Thoracic aorta (tissue), 2 donors: ENCODE measurements at regions not wholly inside any gene's neighbourhood (a gene's known extent, or its start where the extent isn't known, plus 50 kb on each side); places are given as distances from the start of the nearest gene placed in this dataset.

Experiments
- ATAC-seq: fragments of 150-250 bp; one replicate; pipeline ENCODE4 v1.8.0; 2017; ENCODE audit warnings: low read depth; ENCODE audit not compliant: insufficient number of reproducible peaks, low FRiP score
- DNase-seq: peaks from one replicate; pipeline ENCODE4 v3.0.0-alpha.2; 2020; ENCODE audit warnings: low spot score
- H3K27ac ChIP-seq, 2 donors: fragments of 200-600 bp; sonication (generic); 1 replicate in 1 of 2; 2 replicates in 1 of 2; pipeline ENCODE4 v1.5.1; 2016; ENCODE audit warnings: mild to moderate bottlenecking in 2 of 2, moderate library complexity in 2 of 2
- H3K27me3 ChIP-seq: fragments of 200-600 bp; sonication (generic); replicated peaks from 2 replicates; pipeline ENCODE4 v1.6.0; 2016; ENCODE audit warnings: mild to moderate bottlenecking; ENCODE audit not compliant: insufficient read depth
- H3K36me3 ChIP-seq: fragments of 200-600 bp; sonication (generic); one replicate; pipeline ENCODE4 v1.5.1; 2016
- H3K4me1 ChIP-seq, 2 donors: fragments of 200-600 bp; sonication (generic); 1 replicate in 1 of 2; 2 replicates in 1 of 2; pipeline versions ENCODE4 v1.5.1 to v1.6.0; 2016; ENCODE audit warnings: low read depth in 2 of 2, mild to moderate bottlenecking in 1 of 2; ENCODE audit not compliant: control insufficient read depth in 1 of 2
- H3K4me3 ChIP-seq: fragments of 200-600 bp; sonication (generic); 2 replicates; pipeline ENCODE4 v1.5.1; 2016; ENCODE audit warnings: mild to moderate bottlenecking
- H3K9me3 ChIP-seq: fragments of 200-600 bp; sonication (generic); 2 replicates; pipeline ENCODE4 v1.5.1; 2016
- TF ChIP-seq, protein P1 (sequence below): fragments of 200-600 bp; sonication (generic); IDR thresholded peaks from one replicate; pipeline ENCODE4 v1.5.1; 2019; ENCODE audit warnings: antibody characterized with exemption

DNA sequence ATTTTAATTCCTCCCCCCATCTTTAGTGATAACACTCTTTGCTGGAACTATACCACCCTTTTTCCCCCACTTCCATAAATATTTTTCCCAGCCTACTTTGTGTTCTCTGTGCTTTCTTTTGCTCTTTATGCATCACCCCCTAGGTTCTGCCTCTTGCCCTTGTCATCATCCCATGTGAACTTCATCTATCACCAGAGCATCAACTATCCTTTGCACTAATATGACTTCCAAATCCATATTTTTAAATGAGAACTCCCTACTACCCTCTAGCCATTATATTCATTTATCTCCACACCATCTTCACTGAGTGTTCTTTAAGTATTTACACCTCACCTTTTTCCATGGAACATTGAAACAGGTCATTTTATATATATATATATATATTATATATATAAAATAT lies 452.7 kb downstream of the FOXO1 start:
- Histone ChIP-seq H3K36me3 (no peaks in the 10 kb centered on the region), H3K4me3 (no peak overlapping the region), H3K27me3 (no peaks in the 10 kb centered on the region), H3K9me3 (no peaks in the 10 kb centered on the region), H3K27ac (no peak overlapping the region), H3K4me1 (no peaks in the 10 kb centered on the region)
- no peak for DNase-seq
- TF ChIP-seq, protein P1, sequence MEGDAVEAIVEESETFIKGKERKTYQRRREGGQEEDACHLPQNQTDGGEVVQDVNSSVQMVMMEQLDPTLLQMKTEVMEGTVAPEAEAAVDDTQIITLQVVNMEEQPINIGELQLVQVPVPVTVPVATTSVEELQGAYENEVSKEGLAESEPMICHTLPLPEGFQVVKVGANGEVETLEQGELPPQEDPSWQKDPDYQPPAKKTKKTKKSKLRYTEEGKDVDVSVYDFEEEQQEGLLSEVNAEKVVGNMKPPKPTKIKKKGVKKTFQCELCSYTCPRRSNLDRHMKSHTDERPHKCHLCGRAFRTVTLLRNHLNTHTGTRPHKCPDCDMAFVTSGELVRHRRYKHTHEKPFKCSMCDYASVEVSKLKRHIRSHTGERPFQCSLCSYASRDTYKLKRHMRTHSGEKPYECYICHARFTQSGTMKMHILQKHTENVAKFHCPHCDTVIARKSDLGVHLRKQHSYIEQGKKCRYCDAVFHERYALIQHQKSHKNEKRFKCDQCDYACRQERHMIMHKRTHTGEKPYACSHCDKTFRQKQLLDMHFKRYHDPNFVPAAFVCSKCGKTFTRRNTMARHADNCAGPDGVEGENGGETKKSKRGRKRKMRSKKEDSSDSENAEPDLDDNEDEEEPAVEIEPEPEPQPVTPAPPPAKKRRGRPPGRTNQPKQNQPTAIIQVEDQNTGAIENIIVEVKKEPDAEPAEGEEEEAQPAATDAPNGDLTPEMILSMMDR, result no peak
- no peak for ATAC-seq

DNA sequence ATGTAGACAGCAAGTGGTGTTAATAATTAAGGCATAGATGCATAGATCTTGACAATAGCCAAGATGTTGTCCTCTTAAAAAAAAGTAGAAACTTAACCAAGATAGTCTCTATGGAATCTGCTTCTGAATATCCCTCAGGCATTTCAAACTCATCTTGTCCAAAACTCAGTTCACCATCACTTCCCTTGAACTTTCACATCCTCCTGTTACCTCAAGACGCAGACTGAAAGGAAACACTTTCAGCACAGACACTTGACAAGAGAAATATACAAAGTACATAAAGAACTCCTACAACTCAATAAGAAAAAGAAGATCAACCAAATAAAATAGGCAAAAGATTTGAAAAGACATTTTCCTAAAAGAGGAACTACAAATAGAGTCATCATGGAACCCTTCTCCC lies 451.1 kb downstream of the FOXO1 start:
- Histone ChIP-seq H3K4me3 (no peak overlapping the region), H3K36me3 (no peaks in the 10 kb centered on the region), H3K9me3 (no peaks in the 10 kb centered on the region), H3K27ac (no peak overlapping the region), H3K27me3 (no peaks in the 10 kb centered on the region), H3K4me1 (no peaks in the 10 kb centered on the region)
- DNase-seq (no peak), ATAC-seq (no peak)
- TF ChIP-seq, protein P1, result no peak

DNA sequence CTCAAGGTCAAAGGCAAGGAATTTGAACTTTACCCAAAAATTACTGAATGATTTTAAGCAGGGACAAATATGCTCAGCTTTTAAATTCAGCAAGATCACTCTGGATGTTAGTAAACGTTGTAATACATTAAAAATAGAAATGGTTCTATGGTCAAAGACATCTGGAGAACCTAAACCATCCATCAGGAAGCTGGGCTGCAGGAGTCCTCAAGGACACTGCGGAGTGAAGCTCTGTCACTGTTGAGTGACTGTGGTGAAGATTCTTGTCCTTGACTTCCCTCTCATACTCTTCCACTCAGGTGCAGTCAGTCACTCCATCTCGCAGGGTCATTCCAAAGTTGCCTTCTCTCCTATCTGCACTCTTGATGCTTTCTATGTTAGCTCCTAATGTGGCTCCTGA lies 450.7 kb downstream of the FOXO1 start:
- no peaks in the 10 kb centered on the region for H3K9me3 ChIP-seq
- peaks cover 0 to 4% of the 10 kb centered on the region in 2 donors for H3K4me1 ChIP-seq
- TF ChIP-seq, protein P1, result no peak
- H3K36me3 ChIP-seq, result no peaks in the 10 kb centered on the region
- H3K4me3 ChIP-seq, result no peak overlapping the region
- no peak for ATAC-seq
- H3K27ac ChIP-seq, result no peak overlapping the region
- no peak for DNase-seq
- no peaks in the 10 kb centered on the region for H3K27me3 ChIP-seq

DNA sequence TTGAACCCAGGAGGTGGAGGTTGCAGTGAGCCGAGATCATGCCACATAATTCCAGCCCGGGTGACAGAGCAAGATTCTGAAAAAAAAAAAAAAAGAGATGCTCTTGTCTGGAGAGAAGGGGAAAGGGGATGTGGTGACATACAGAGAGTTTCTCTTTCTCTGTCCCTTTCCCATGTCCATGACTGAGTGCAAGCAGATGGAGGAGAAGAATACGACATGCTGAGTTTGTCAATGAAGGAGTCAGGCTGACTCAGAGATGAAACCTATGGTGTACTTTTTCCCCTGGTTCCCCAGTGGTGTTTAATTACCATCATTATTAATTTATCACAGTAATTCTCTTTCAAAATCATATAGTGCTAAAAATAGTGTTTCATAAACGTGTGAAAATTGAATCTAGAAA lies 448.8 kb downstream of the FOXO1 start:
- no peak overlapping the region for H3K27ac ChIP-seq

DNA sequence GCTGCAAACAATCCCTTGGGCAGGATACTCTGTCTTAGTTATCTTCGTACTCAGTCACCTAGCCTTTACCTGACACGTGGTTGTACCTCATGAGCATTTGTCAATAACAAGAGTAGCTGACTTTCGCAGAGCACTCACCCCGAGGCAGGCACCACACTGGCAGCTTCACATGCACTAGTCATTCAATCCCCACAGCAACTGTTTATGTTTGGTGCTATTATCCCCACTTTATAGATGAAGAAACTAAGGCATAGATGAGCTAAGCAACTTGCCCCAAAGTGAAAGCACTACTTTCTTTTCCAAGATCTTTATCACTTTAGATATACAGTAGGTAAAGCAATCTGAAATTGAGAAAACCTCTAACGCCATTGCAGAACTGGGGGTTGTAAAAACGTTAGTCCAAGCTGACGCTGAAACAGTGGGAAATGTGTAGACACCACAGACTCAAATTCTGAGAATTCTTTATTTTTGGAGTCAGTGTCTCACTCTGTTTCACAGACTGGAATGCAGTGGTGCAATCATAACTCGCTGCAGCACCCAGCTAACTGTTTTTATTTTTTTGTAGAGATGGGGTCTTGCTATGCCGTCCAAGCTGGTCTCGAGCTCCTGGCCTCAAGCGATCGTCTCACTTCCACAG lies 446.0 kb downstream of the FOXO1 start:
- peak overlapping the region in 1 of 2 donors; percentile 53 for H3K27ac ChIP-seq
- TF ChIP-seq, protein P1, result no peak
- peaks cover 13 to 23% of the 10 kb centered on the region in 2 donors for H3K4me1 ChIP-seq
- ATAC-seq (no peak), DNase-seq (no peak)
- H3K36me3 ChIP-seq, result no peaks in the 10 kb centered on the region
- H3K4me3 ChIP-seq, result no peak overlapping the region
- no peaks in the 10 kb centered on the region for H3K9me3 ChIP-seq
- no peaks in the 10 kb centered on the region for H3K27me3 ChIP-seq

More for the DNA sequence above, 448.8 kb downstream of the FOXO1 start:
- no peaks in the 10 kb centered on the region for H3K9me3 ChIP-seq
- ATAC-seq (no peak), DNase-seq (no peak)
- peaks cover 13 to 23% of the 10 kb centered on the region in 2 donors for H3K4me1 ChIP-seq
- no peak overlapping the region for H3K4me3 ChIP-seq
- no peaks in the 10 kb centered on the region for H3K36me3 ChIP-seq
- no peaks in the 10 kb centered on the region for H3K27me3 ChIP-seq
- TF ChIP-seq, protein P1, result no peak
